ENCODE measurements at regions not wholly inside any gene's neighbourhood (a gene's known extent, or its start where the extent isn't known, plus 50 kb on each side); places are given as distances from the start of the nearest gene placed in this dataset.

DNA sequence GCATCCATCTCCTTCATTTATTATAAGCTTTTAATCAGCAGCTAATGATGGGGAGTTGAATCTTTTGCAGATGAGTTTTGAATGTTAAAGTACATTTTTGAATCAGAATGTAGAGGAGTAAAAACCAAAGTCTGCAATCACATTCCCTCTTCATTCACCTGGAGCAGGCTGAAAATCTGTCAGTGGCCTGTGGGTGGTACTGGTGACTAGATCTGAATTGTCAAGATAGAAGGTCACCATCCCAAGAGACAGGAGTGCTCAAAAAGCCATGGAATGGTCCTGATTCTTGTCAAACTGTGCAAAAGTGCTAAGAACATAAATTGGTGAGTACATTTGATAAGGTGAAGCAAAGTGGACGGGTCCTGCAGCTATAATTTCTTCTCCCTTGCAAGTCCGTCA lies 881.3 kb upstream of the NR2F2 start:
- DNase-seq (ENCODE audit: low spot score) = no peak

- DNase-seq (ENCODE audit: low spot score) = no peak
These were observed 880.1 kb upstream of the NR2F2 start for GRCh38 chr15:95450413-95450812.

DNA sequence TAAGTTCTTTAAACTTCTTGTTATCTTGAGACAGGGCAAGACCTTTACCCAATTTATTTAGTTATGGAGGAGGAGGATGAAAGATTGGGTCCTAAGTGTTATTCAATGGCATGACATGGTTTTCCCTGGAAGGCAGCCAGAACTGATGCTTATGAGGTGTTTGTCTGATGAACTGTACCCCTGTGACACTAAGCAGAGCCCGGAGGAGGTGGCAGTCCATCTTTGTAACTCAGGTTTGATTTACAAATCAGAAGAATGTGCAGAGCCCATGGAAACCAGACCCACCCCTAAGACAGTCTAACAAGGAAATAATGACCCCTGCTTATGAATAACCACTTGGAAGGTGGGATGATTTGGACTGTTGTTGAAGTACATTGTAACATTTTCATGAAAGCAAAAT lies 878.6 kb upstream of the NR2F2 start:
- DNase-seq (ENCODE audit: low spot score) = no peak

- no peak for DNase-seq (ENCODE audit: low spot score)
These were observed 875.9 kb upstream of the NR2F2 start for GRCh38 chr15:95454403-95455262.

- DNase-seq (ENCODE audit: low spot score) = no peak
These were observed 873.0 kb upstream of the NR2F2 start for GRCh38 chr15:95457520-95457919.

DNA sequence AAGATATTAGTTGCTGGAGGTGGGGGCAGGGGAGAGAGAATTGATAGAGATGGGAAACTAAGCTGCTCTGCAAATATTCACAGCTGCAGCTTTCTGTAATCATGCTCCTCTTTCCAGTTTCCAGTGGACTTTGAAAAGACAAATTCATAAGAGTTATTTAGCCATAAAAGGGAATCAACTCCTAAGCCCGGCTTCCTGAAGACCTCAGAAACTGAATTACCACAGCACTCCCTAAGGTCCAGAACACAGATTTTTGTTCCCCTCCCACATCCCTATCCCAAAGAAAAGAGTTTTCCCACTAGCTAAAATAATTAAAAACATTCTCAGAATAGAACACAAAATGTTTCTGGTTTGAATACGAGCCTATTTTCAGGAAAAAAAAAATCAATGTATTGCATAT lies 871.8 kb upstream of the NR2F2 start:
- DNase-seq (ENCODE audit: low spot score) = no peak

- no peak for DNase-seq (ENCODE audit: low spot score)
These were observed 871.2 kb upstream of the NR2F2 start for GRCh38 chr15:95459273-95459672.

- DNase-seq (ENCODE audit: low spot score) = no peak
These were observed 866.0 kb upstream of the NR2F2 start for GRCh38 chr15:95464509-95464908.

DNA sequence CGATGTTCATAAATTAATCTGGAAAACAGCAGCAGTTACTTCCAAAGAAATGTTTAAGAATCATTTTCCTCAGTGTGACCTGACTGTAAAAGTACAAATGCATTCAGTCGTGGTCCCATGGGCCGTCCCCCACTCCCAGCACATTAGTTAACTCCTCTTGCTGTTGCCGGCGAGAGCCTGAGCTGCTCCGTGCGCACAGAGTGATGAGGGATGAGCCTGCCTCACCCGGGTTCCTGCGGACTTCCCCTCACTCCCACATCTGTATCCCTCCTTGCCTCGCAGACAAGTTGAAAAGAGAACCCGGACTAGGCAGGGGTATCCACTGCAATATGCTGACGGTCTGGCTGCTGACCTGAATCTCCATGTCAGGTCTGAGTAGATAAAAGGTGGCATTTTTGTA lies 861.7 kb upstream of the NR2F2 start:
- DNase-seq (ENCODE audit: low spot score) = no peak

GRCh38 chr15:95469496-95470000 lies 861.0 kb upstream of the NR2F2 start:
- DNase-seq (ENCODE audit: low spot score) = no peak

DNA sequence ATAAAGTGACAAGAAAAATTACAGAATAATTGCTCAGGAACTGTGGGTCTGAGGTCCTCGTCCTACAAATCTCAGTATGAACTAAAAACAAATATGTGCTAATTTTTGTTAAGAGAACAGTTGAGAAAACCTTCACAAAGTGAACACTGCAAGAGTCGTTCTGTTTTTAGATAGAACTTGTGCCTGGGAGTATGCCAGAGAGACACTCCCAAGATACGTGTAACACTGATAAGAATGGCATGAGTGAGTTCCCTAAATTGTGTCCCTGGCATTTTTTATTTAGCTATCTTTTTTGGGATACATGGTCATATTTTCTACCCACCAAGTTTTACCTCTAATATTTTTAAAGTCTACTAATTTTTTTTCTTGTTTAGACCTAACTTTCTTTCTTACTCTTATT lies 860.0 kb upstream of the NR2F2 start:
- DNase-seq (ENCODE audit: low spot score) = no peak

- no peak for DNase-seq (ENCODE audit: low spot score)
These were observed 859.4 kb upstream of the NR2F2 start for GRCh38 chr15:95470997-95471689.

GRCh38 chr15:95471690-95472086 lies 858.8 kb upstream of the NR2F2 start:
- no peak for DNase-seq (ENCODE audit: low spot score)

GRCh38 chr15:95475067-95475466 lies 855.4 kb upstream of the NR2F2 start:
- DNase-seq (ENCODE audit: low spot score) = no peak

DNA sequence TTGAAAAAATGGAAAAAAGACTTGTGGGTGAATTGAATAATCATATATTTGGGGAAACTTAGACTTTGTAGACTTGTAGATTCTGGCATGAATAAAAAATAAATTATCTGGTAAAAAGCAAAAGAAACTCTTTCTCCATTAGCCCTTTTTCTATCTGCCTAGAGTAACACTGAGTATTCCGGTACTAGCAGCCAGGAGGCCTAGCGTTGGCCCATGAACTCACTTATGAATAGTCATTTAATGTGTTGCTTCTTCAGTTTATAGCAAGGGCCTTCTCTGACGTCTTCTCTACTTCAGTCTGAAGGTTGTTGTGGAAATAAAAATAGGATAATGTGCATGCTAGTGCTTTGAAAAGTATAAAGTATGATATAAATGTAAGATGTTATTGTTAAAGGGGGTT lies 851.2 kb upstream of the NR2F2 start:
- DNase-seq (ENCODE audit: low spot score) = no peak

DNA sequence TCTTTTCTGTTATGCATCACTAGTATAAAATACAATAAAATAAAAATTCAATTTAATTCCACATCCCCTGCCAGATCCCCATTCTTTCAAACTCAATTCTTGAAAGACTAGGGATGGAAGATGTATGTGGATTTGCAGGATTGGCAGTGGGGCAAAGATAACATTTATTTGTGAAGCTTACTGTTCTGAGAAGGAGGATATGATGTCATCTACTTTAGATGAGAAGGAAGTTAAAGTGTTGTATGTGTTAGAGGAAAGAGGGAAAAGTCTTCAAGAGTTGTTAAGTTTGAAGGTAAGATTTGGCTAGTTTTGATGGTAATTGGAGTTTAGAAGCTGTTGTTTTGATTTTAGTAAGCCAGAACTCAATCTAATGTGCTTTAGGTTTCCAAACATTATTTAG lies 845.1 kb upstream of the NR2F2 start:
- DNase-seq (ENCODE audit: low spot score) = no peak

DNA sequence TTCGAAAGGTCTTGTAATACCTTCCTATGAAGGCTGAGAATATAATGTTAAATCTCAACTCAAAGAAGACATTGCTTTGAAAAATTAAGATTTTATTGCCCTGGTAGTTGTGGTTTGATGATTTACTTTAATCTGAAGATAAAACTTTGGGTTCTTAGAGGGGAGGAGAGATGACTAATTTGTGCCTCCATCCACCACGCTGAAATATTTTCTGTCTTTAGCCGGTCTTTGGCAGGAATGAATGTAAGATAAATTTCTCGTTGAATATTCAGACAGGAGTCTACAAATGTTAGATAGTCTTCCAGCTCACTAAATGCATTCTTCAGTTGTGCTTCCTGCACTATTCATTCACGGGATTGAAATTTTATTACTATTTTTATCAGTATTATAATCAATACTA lies 844.3 kb upstream of the NR2F2 start:
- no peak for DNase-seq (ENCODE audit: low spot score)

- no peak for DNase-seq (ENCODE audit: low spot score)
These were observed 841.4 kb upstream of the NR2F2 start for GRCh38 chr15:95489103-95489502.

GRCh38 chr15:95492388-95493070 lies 838.0 kb upstream of the NR2F2 start:
- no peak for DNase-seq (ENCODE audit: low spot score)

DNA sequence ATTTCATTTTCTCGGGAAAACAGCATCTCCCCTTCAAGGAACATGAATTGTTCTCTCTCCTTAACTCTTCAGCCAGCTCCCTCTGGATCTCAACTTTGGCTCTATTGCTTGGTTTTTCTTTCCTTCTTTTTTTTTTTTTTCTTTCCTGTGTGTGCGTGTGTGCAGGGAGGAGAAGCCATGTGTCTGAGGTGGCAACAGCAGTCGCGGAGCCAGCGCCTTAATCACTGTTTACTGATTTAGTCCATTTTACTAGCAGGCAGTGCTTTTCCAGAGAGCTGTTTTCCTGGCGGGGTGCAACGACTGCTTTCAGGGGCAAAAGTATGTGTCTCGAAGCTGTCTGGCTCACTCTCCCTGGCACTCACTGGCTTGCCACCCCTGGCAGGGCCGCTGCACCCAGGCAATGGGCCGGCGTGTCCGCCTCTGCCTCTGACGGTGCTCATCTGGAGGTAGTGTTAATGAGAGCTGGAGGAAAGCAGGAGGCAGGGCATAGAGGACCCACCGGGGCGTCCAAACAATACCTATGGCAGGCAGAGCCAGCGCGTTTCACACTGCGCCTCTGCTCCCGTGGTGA lies 835.4 kb upstream of the NR2F2 start:
- no peak for DNase-seq (ENCODE audit: low spot score)

DNA sequence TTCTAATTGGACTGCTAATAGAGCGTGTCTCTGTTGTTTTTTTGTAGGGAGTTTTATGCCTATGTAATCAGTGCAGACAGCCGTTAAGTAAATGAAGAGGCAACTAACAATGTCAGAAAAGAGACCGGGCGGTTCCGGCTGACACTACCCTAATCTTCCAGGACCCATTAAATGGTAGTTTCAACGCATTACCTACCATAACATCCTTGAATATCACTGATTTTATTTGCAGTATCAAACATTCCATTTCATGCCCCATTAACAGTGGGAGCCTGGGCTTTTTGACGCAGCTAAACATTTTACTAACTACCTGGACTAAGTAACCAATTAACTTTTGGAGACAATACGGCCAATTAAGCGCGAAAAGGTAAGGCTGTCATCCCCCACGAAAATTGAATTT lies 832.9 kb upstream of the NR2F2 start:
- no peak for DNase-seq (ENCODE audit: low spot score)

DNA sequence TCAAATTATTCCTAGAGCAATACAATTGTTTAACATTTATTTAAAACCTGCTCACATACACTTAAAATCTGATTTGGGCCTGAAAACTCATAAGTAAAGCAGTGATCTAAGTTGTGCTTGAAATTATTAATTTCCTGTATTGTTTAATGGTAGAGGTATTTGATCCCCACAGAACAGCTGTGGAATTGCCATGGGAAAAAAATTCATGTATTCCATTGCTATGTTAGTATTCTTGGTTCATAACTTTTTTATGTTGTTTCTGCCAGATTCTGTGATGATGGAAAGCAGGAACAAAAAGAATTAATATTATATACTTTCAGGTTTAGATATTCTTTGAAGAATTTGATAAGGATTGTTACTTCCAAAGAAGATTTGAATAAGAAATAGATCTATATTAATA lies 831.5 kb upstream of the NR2F2 start:
- DNase-seq (ENCODE audit: low spot score) = no peak

- no peak for DNase-seq (ENCODE audit: low spot score)
These were observed 831.1 kb upstream of the NR2F2 start for GRCh38 chr15:95499397-95499796.
